ENCODE measurements at regions not wholly inside any gene's neighbourhood (a gene's known extent, or its start where the extent isn't known, plus 50 kb on each side); places are given as distances from the start of the nearest gene placed in this dataset.

DNA sequence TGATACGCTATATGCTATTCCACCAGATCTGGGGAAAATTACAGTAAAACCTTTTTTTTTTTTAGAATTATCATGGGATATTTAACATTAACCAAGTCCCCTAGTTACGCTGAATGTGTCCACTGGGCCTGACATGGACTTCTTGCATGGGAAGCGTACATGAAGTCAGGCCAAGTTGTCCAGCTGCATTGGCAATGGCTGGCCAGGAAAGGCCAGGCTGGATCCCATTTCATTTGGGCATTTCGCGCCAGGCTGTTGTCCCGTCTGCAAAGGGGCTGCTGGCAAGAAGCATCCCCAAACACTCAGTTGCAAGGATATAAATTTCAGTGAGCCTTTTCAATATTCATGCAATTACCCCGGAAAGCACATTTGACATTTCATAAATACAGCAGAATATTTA, 933.3 kb downstream of the GRID1 start:
- TF ChIP-seq, protein P1, sequence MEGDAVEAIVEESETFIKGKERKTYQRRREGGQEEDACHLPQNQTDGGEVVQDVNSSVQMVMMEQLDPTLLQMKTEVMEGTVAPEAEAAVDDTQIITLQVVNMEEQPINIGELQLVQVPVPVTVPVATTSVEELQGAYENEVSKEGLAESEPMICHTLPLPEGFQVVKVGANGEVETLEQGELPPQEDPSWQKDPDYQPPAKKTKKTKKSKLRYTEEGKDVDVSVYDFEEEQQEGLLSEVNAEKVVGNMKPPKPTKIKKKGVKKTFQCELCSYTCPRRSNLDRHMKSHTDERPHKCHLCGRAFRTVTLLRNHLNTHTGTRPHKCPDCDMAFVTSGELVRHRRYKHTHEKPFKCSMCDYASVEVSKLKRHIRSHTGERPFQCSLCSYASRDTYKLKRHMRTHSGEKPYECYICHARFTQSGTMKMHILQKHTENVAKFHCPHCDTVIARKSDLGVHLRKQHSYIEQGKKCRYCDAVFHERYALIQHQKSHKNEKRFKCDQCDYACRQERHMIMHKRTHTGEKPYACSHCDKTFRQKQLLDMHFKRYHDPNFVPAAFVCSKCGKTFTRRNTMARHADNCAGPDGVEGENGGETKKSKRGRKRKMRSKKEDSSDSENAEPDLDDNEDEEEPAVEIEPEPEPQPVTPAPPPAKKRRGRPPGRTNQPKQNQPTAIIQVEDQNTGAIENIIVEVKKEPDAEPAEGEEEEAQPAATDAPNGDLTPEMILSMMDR (IDR thresholded peaks at IDR 0.05): no peak
- TF ChIP-seq POLR2A (IDR thresholded peaks at IDR 0.05) (no peak), EP300 (IDR thresholded peaks at IDR 0.05) (no peak)
